ENCODE measurements at regions not wholly inside any gene's neighbourhood (a gene's known extent, or its start where the extent isn't known, plus 50 kb on each side); places are given as distances from the start of the nearest gene placed in this dataset.

- no peak for TF ChIP-seq CTCF (IDR thresholded peaks at IDR 0.05; ENCODE audit: borderline replicate concordance, extremely low read depth, low read length, poor library complexity, severe bottlenecking)
- TF ChIP-seq EZH2 (IDR thresholded peaks at IDR 0.05; ENCODE audit: borderline replicate concordance, low read depth, low read length, severe bottlenecking) = no peak
Measured at GRCh38 chr2:177314722-177315264, 50.3 kb upstream of the NFE2L2 start.
